ENCODE measurements at regions not wholly inside any gene's neighbourhood (a gene's known extent, or its start where the extent isn't known, plus 50 kb on each side); places are given as distances from the start of the nearest gene placed in this dataset.
A peak's percentile ranks its signal among the peaks of the same experiment; 100 is the strongest.

- Histone ChIP-seq H3K4me1 (no peaks in the 10 kb centered on the region), H3K27me3 (no peaks in the 10 kb centered on the region), H3K9me3 (no peaks in the 10 kb centered on the region), H3K36me3 (ENCODE audit: low read depth, missing control alignments) (no peaks in the 10 kb centered on the region), H3K4me3 (no peak overlapping the region), H3K27ac (no peak overlapping the region)
- no peak for TF ChIP-seq POLR2A (IDR thresholded peaks at IDR 0.05)
- TF ChIP-seq CTCF (IDR thresholded peaks at IDR 0.05) = no peak
- intact Hi-C loops (cut with DNase I; ENCODE audit: low total_unique reads) = no loop called here
- DNase-seq = no peak
- WGBS, 2 donors = 63 to 64% methylated on average over 3 of the region's 3 CpGs
These were observed 136.7 kb downstream of the BOD1 start for GRCh38 chr5:173479711-173480110.

- Histone ChIP-seq H3K4me1 (peaks cover 10% of the 10 kb centered on the region), H3K27me3 (no peaks in the 10 kb centered on the region), H3K9me3 (no peaks in the 10 kb centered on the region), H3K27ac (no peak overlapping the region), H3K36me3 (ENCODE audit: low read depth, missing control alignments) (no peaks in the 10 kb centered on the region), H3K4me3 (no peak overlapping the region)
- WGBS, 2 donors = 72 to 78% methylated on average over 13 of the region's 13 CpGs
- TF ChIP-seq POLR2A (IDR thresholded peaks at IDR 0.05) (no peak), CTCF (IDR thresholded peaks at IDR 0.05) (no peak)
- intact Hi-C loops (cut with DNase I; ENCODE audit: low total_unique reads) = no loop called here
- no peak for DNase-seq
These were observed 139.0 kb downstream of the BOD1 start for GRCh38 chr5:173477345-173478040.

GRCh38 chr5:173475780-173476179 is 140.7 kb downstream of the BOD1 start:
- TF ChIP-seq CTCF (IDR thresholded peaks at IDR 0.05) = no peak
- no peak for TF ChIP-seq POLR2A (IDR thresholded peaks at IDR 0.05)
- H3K36me3 ChIP-seq (ENCODE audit: low read depth, missing control alignments) = no peaks in the 10 kb centered on the region
- 94% methylated on average over 2 of the region's 2 CpGs for WGBS, 2 donors
- no peak for DNase-seq
- H3K27me3 ChIP-seq = no peaks in the 10 kb centered on the region
- peaks cover 21% of the 10 kb centered on the region for H3K4me1 ChIP-seq
- H3K27ac ChIP-seq = no peak overlapping the region
- intact Hi-C loops (cut with DNase I; ENCODE audit: low total_unique reads) = no loop called here
- no peaks in the 10 kb centered on the region for H3K9me3 ChIP-seq
- no peak overlapping the region for H3K4me3 ChIP-seq

- no peak overlapping the region for H3K27ac ChIP-seq
- no peaks in the 10 kb centered on the region for H3K36me3 ChIP-seq (ENCODE audit: low read depth, missing control alignments)
- H3K4me3 ChIP-seq = no peak overlapping the region
- 88 to 91% methylated on average over 5 of the region's 5 CpGs for WGBS, 2 donors
- DNase-seq = no peak
- intact Hi-C loops (cut with DNase I; ENCODE audit: low total_unique reads) = no loop called here
- no peaks in the 10 kb centered on the region for H3K27me3 ChIP-seq
- TF ChIP-seq CTCF (IDR thresholded peaks at IDR 0.05) (no peak), POLR2A (IDR thresholded peaks at IDR 0.05) (no peak)
- H3K9me3 ChIP-seq = no peaks in the 10 kb centered on the region
- peaks cover 21% of the 10 kb centered on the region for H3K4me1 ChIP-seq
These were observed 141.6 kb downstream of the BOD1 start for GRCh38 chr5:173474881-173475287.

GRCh38 chr5:173473288-173473687 is 143.2 kb downstream of the BOD1 start:
- Histone ChIP-seq H3K4me1 (peaks cover 21% of the 10 kb centered on the region), H3K27me3 (no peaks in the 10 kb centered on the region), H3K36me3 (ENCODE audit: low read depth, missing control alignments) (no peaks in the 10 kb centered on the region), H3K9me3 (no peaks in the 10 kb centered on the region), H3K27ac (peak overlapping the region; percentile 73 to 78), H3K4me3 (no peak overlapping the region)
- no peak for DNase-seq
- intact Hi-C loops (cut with DNase I; ENCODE audit: low total_unique reads) = no loop called here
- TF ChIP-seq CTCF (IDR thresholded peaks at IDR 0.05) (no peak), POLR2A (IDR thresholded peaks at IDR 0.05) (no peak)
- WGBS, 2 donors = 82% methylated on average over 6 of the region's 6 CpGs
